Aorta (tissue), 5 donors: ENCODE measurements at regions not wholly inside any gene's neighbourhood (a gene's known extent, or its start where the extent isn't known, plus 50 kb on each side); places are given as distances from the start of the nearest gene placed in this dataset.

Source experiments
- ATAC-seq: fragments of 200-7000 bp; cut with Tn5 transposase; one replicate; pipeline ENCODE4 v1.9.1; 2022; ENCODE audit warnings: moderate library complexity; ENCODE audit not compliant: low FRiP score
- DNase-seq, 2 donors: peaks; one replicate each; pipeline ENCODE4 v3.0.0-alpha.2; 2020
- H3K27ac ChIP-seq, 2 donors: one replicate each; pipeline ENCODE4 v1.5.1; 2013; ENCODE audit warnings: low read length in 2 of 2, mild to moderate bottlenecking in 2 of 2, moderate library complexity in 2 of 2, control low read depth in 1 of 2, inconsistent platforms in 1 of 2, low read depth in 1 of 2
- H3K27me3 ChIP-seq, 2 donors: one replicate each; pipeline ENCODE4 v1.6.1; 2013; ENCODE audit warnings: control low read depth in 1 of 2, low read length in 1 of 2, mild to moderate bottlenecking in 1 of 2, moderate library complexity in 1 of 2; ENCODE audit not compliant: insufficient read depth in 2 of 2, control insufficient read depth in 1 of 2
- H3K36me3 ChIP-seq, 2 donors: one replicate each; pipeline ENCODE4 v1.6.1; 2013; ENCODE audit warnings: control low read depth in 1 of 2, low read length in 1 of 2, mild to moderate bottlenecking in 1 of 2; ENCODE audit not compliant: insufficient read depth in 2 of 2, control insufficient read depth in 1 of 2
- H3K4me1 ChIP-seq, 2 donors: one replicate each; pipeline ENCODE4 v1.6.1; 2013; ENCODE audit warnings: low read length in 2 of 2, control low read depth in 1 of 2, mild to moderate bottlenecking in 1 of 2, moderate library complexity in 1 of 2; ENCODE audit not compliant: insufficient read depth in 2 of 2, control insufficient read depth in 1 of 2
- H3K4me3 ChIP-seq, 2 donors: one replicate each; pipeline ENCODE4 v1.5.1; 2013; ENCODE audit warnings: low read length in 2 of 2, control low read depth in 1 of 2, mild to moderate bottlenecking in 1 of 2
- H3K9me3 ChIP-seq: one replicate; pipeline ENCODE4 v1.6.1; 2013; ENCODE audit warnings: mild to moderate bottlenecking, low read length; ENCODE audit not compliant: control insufficient read depth
- WGBS, 2 donors: extraction: QIAGEN DNeasy Blood & Tissue Kit; methylation state at CpG; one replicate each; pipeline ENCODE4 v1.1.7; 2013; 5-methylcytosine and 5-hydroxymethylcytosine counted together
- intact Hi-C, 2 donors: fragments of 100-400 bp; cut with DNase I; formaldehyde crosslinking; loops; one replicate each; pipeline versions ENCODE4 v1.14.2 to v1.15.0; 2022
- donor health status: healthy with polysubstance abuse.
- donor health status: Bipolar disorder and iron deficiency.
- donor health status: DM: no; HTN: no; CAD: no.
- donor health status: DM: no; HTN: no; CAD: no.
- donor health status: DM: yes; HTN: yes; CAD: no.

GRCh38 chr7:80277434-80278427 lies 143.1 kb downstream of the GNAI1 start:
- ATAC-seq = no peak
- H3K4me3 ChIP-seq = no peak overlapping the region
- no peaks in the 10 kb centered on the region for H3K4me1 ChIP-seq
- H3K36me3 ChIP-seq = no peaks in the 10 kb centered on the region
- no peaks in the 10 kb centered on the region for H3K27me3 ChIP-seq
- WGBS, 2 donors = 24 to 25% methylated on average over 6 of the region's 6 CpGs
- no peak overlapping the region for H3K27ac ChIP-seq
- DNase-seq = no peak
- H3K9me3 ChIP-seq = no peaks in the 10 kb centered on the region
- intact Hi-C loops = no loop called here
